HG02840 (cell line): ENCODE measurements at regions not wholly inside any gene's neighbourhood (a gene's known extent, or its start where the extent isn't known, plus 50 kb on each side); places are given as distances from the start of the nearest gene placed in this dataset.
"Not testable (repeated sequence)": the region's sequence is repeated elsewhere in the genome, so short reads cannot be mapped to it uniquely, and the experiment has no call there.

Experiments
- ATAC-seq: cut with Tn5 transposase; IDR thresholded peaks from one replicate; pipeline ENCODE4 v1.9.1; 2021; ENCODE audit warnings: mild to moderate bottlenecking, moderate library complexity, moderate number of reproducible peaks; ENCODE audit not compliant: unreplicated experiment, low FRiP score

GRCh38 chr6:43895656-43896328 lies 125.8 kb downstream of the VEGFA start:
- no peak for ATAC-seq

GRCh38 chr6:43893073-43893472 lies 123.1 kb downstream of the VEGFA start:
- no peak for ATAC-seq

GRCh38 chr6:43891072-43891870 lies 121.3 kb downstream of the VEGFA start:
- no peak for ATAC-seq

- no peak for ATAC-seq
Observed at GRCh38 chr6:43890197-43891062, 120.4 kb downstream of the VEGFA start.

GRCh38 chr6:43887906-43888683 lies 118.1 kb downstream of the VEGFA start:
- no peak for ATAC-seq

GRCh38 chr6:43887340-43887858 lies 117.4 kb downstream of the VEGFA start:
- no peak for ATAC-seq

- no peak for ATAC-seq
Observed at GRCh38 chr6:43886717-43887339, 116.8 kb downstream of the VEGFA start.

GRCh38 chr6:43886067-43886461 lies 116.1 kb downstream of the VEGFA start:
- no peak for ATAC-seq

- no peak for ATAC-seq
Observed at GRCh38 chr6:43885399-43886066, 115.5 kb downstream of the VEGFA start.

GRCh38 chr6:43884652-43885022 lies 114.6 kb downstream of the VEGFA start:
- no peak for ATAC-seq

- no peak for ATAC-seq
Observed at GRCh38 chr6:43883847-43884651, 114.0 kb downstream of the VEGFA start.

- not testable (repeated sequence) for ATAC-seq
Observed at GRCh38 chr6:43882690-43883448, 112.9 kb downstream of the VEGFA start.

- no peak for ATAC-seq
Observed at GRCh38 chr6:43880236-43881137, 110.5 kb downstream of the VEGFA start.

GRCh38 chr6:43879722-43880121 lies 109.7 kb downstream of the VEGFA start:
- no peak for ATAC-seq

GRCh38 chr6:43878823-43879495 lies 108.9 kb downstream of the VEGFA start:
- ATAC-seq, result no peak

GRCh38 chr6:43878127-43878634 lies 108.2 kb downstream of the VEGFA start:
- no peak for ATAC-seq
